ENCODE measurements at regions not wholly inside any gene's neighbourhood (a gene's known extent, or its start where the extent isn't known, plus 50 kb on each side); places are given as distances from the start of the nearest gene placed in this dataset.
"Not testable (repeated sequence)": the region's sequence is repeated elsewhere in the genome, so short reads cannot be mapped to it uniquely, and the experiment has no call there.

- in situ Hi-C loops (cut with MboI; ENCODE audit: low pct_unique_long_range_greater_than_20kb, low sequenced_read_pairs): no loop called here
- DNase-seq: no peak
These were observed 293.5 kb downstream of the ZNF674 start for GRCh38 chrX:46251755-46252154.

DNA sequence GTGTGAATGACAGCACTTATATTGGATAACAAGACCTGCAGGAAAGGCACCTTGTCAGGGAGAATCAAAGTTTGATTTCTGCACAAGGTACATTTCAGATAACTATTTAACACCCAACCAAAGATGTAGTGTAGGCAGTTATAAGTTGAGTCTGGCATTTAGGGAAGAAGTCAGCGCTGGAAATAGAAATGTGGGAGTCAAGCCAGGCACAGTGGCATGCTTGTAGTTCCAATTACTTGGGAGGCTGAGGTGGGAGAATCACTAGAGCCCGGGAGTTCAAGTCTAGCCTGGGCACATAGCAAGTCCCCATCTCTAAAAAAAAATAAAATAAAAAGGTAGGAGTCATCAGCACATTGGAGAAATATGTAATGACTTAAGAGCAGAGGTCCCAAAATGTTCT lies 295.1 kb downstream of the ZNF674 start:
- DNase-seq: no peak
- in situ Hi-C loops (cut with MboI; ENCODE audit: low pct_unique_long_range_greater_than_20kb, low sequenced_read_pairs): no loop called here

- DNase-seq: no peak
- in situ Hi-C loops (cut with MboI; ENCODE audit: low pct_unique_long_range_greater_than_20kb, low sequenced_read_pairs): no loop called here
These were observed 297.8 kb downstream of the ZNF674 start for GRCh38 chrX:46247456-46247855.

DNA sequence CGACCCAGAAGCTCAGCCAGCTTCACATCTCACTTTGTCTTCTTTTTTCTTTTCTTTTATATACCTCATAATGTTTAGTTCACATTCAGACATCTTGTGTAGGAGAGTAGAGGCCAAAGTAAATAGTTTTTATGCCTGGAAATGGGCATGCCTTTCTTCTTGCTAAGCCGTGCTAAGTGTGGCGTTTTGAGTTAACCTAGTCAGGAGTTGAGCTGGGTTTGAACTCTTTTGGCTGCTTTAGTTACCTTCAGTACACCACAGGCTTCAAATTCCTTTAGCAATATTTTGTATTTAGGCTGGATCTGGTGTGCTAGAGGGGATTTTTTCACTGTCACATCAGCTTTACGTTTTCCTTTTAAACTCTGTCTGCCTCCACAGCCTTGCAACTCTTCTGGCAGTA lies 300.8 kb downstream of the ZNF674 start:
- in situ Hi-C loops (cut with MboI; ENCODE audit: low pct_unique_long_range_greater_than_20kb, low sequenced_read_pairs): no loop called here
- no peak for DNase-seq

DNA sequence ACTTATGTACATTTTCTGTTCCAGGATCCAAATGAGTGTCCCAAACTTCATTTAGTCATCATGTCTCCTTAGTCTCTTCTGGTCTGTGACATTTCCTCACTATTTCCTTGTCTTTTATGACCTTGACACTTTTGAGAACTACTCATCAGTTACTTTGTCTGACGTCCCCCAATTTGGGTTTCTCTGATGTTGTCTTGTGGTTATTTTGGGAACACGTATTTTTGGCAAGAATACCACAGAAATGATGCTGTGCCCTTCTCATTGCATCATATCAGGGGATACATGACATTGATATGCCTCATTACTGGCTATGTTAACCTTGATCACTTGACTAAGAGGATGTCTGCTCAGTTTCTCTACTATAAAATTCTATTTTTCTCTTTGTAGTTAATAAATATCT lies 308.8 kb downstream of the ZNF674 start:
- DNase-seq: no peak
- in situ Hi-C loops (cut with MboI; ENCODE audit: low pct_unique_long_range_greater_than_20kb, low sequenced_read_pairs): no loop called here

DNA sequence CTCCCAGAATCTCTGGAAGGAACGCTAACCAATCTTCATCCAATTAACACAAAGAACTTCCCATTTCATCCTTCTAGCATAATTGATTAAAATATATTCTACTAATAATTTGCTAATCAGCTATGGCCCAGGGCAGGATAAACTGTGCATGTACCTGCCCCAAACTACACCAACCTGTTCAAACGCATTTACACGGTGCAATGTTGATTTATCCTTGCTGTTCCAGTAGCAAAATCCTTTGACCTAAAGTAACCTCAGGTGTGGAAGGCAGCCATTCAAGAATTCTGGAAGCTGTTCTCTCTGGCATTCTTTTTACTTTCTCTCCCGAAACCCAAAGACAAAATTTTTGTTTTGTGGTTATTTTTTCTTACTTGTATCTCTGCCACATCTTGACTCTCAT lies 309.4 kb downstream of the ZNF674 start:
- DNase-seq: no peak
- in situ Hi-C loops (cut with MboI; ENCODE audit: low pct_unique_long_range_greater_than_20kb, low sequenced_read_pairs): no loop called here

GRCh38 chrX:46234775-46235174 lies 310.4 kb downstream of the ZNF674 start:
- in situ Hi-C loops (cut with MboI; ENCODE audit: low pct_unique_long_range_greater_than_20kb, low sequenced_read_pairs): no loop called here

DNA sequence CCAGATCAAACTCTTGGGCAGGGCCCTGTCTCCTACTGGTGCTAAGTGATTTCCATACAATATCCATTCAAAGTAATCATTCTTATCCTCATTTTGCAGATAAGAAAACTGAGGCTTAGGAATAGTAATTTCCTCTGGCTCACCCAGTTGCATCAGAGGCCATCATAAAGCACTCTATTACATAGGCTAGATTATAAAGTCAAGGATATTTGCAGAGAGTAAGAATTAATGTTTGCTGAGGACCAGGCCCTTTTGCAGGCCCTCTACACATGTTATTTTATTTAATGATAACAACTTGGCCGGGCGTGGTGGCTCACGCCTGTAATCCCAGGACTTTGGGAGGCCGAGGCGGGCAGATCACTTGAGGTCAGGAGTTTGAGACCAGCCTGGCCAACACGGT lies 316.8 kb downstream of the ZNF674 start:
- in situ Hi-C loops (cut with MboI; ENCODE audit: low pct_unique_long_range_greater_than_20kb, low sequenced_read_pairs): no loop called here
- no peak for DNase-seq

More at GRCh38 chrX:46234775-46235174, 310.4 kb downstream of the ZNF674 start:
- no peak for DNase-seq

- no peak for DNase-seq
- in situ Hi-C loops (cut with MboI; ENCODE audit: low pct_unique_long_range_greater_than_20kb, low sequenced_read_pairs): no loop called here
These were observed 318.8 kb downstream of the ZNF674 start for GRCh38 chrX:46226422-46226821.

- DNase-seq; in situ Hi-C loops (cut with MboI; ENCODE audit: low pct_unique_long_range_greater_than_20kb, low sequenced_read_pairs): not testable (repeated sequence)
These were observed 321.7 kb downstream of the ZNF674 start for GRCh38 chrX:46223499-46223898.

GRCh38 chrX:46220822-46221221 lies 324.4 kb downstream of the ZNF674 start:
- in situ Hi-C loops (cut with MboI; ENCODE audit: low pct_unique_long_range_greater_than_20kb, low sequenced_read_pairs): no loop called here
- no peak for DNase-seq

- no peak for DNase-seq
- in situ Hi-C loops (cut with MboI; ENCODE audit: low pct_unique_long_range_greater_than_20kb, low sequenced_read_pairs): no loop called here
These were observed 326.8 kb downstream of the ZNF674 start for GRCh38 chrX:46218373-46218772.

DNA sequence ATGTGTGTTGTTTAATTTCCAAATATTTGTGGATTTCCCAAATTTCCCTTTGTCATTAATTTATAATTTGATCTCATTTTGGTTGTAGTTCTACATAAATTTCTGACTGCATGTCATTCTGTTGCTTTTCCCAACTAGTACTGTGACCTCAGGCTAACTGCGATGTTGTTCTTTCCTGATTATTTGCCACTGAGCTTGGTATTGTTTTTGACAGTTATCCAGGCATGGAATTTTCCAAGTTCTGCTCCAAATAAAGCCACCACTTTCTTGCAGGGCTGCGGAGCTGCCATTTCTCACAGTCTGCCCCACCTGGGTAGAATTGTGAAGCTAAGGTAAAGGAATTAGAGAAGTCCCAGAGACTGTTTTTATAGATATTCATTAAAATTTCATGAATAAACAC lies 328.8 kb downstream of the ZNF674 start:
- no peak for DNase-seq
- in situ Hi-C loops (cut with MboI; ENCODE audit: low pct_unique_long_range_greater_than_20kb, low sequenced_read_pairs): no loop called here

DNA sequence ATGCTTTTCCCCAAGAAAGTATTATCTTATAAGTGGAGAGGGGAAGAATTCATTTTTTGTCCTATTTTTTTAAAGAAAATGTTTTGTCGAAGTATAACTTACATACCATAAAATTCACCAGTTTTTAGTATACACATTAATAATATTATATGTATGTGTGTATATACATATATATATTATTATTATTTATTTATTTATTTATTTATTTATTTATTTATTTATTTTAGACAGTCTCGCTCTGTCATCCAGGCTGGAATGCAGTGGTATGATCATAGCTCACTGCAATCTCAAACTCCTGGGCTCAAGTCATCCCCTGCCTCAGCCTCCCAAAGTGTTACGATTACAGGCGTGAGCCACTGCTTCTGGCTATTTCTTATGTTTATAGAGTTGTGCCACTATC lies 334.1 kb downstream of the ZNF674 start:
- in situ Hi-C loops (cut with MboI; ENCODE audit: low pct_unique_long_range_greater_than_20kb, low sequenced_read_pairs): no loop called here
- no peak for DNase-seq

GRCh38 chrX:46209768-46210167 lies 335.5 kb downstream of the ZNF674 start:
- DNase-seq: no peak
- in situ Hi-C loops (cut with MboI; ENCODE audit: low pct_unique_long_range_greater_than_20kb, low sequenced_read_pairs): no loop called here

- in situ Hi-C loops (cut with MboI; ENCODE audit: low pct_unique_long_range_greater_than_20kb, low sequenced_read_pairs): no loop called here
- no peak for DNase-seq
These were observed 336.2 kb downstream of the ZNF674 start for GRCh38 chrX:46209037-46209436.

GRCh38 chrX:46208225-46208854 lies 336.9 kb downstream of the ZNF674 start:
- no peak for DNase-seq
- in situ Hi-C loops (cut with MboI; ENCODE audit: low pct_unique_long_range_greater_than_20kb, low sequenced_read_pairs): no loop called here

- DNase-seq: no peak
- in situ Hi-C loops (cut with MboI; ENCODE audit: low pct_unique_long_range_greater_than_20kb, low sequenced_read_pairs): no loop called here
These were observed 340.3 kb downstream of the ZNF674 start for GRCh38 chrX:46204721-46205422.

- DNase-seq: no peak
- in situ Hi-C loops (cut with MboI; ENCODE audit: low pct_unique_long_range_greater_than_20kb, low sequenced_read_pairs): no loop called here
These were observed 342.3 kb downstream of the ZNF674 start for GRCh38 chrX:46202733-46203514.

DNA sequence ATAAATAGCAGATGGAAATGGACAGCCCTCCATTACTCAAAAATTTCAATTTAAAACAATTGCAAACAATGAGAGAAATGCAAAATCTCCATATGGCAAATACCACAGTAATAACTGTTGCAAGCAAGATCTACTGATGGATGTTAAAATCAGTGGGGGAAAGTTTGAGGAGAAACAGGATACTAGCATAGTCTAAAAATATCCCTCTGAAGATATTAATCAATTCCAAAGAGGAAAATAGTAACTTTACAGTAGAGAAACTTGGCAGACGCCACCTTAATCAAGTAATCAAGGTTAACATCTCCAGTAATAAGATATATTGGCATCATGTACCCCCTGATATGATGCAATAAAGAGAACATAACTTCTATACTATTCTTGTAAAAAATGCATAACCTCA lies 344.8 kb downstream of the ZNF674 start:
- no peak for DNase-seq
- in situ Hi-C loops (cut with MboI; ENCODE audit: low pct_unique_long_range_greater_than_20kb, low sequenced_read_pairs): no loop called here

Data from KBM-7 (cell line).